Muscle layer of colon (tissue), 2 donors: ENCODE measurements at regions not wholly inside any gene's neighbourhood (a gene's known extent, or its start where the extent isn't known, plus 50 kb on each side); places are given as distances from the start of the nearest gene placed in this dataset.

ENCODE experiments used
- H3K27ac ChIP-seq: one replicate; pipeline ENCODE4 v1.7.0; 2013; ENCODE audit warnings: low read depth, mild to moderate bottlenecking, low read length, moderate library complexity
- H3K27me3 ChIP-seq, 2 donors: one replicate each; pipeline ENCODE4 v1.7.0; 2013; ENCODE audit warnings: low read length in 2 of 2, mild to moderate bottlenecking in 2 of 2; ENCODE audit not compliant: insufficient read depth in 2 of 2, control insufficient read depth in 1 of 2
- H3K36me3 ChIP-seq: one replicate; pipeline ENCODE4 v1.7.0; 2013; ENCODE audit warnings: mild to moderate bottlenecking, low read length; ENCODE audit not compliant: insufficient read depth
- H3K4me1 ChIP-seq: one replicate; pipeline ENCODE4 v1.7.0; 2013; ENCODE audit warnings: mild to moderate bottlenecking, low read length; ENCODE audit not compliant: insufficient read depth
- H3K4me3 ChIP-seq, 2 donors: one replicate each; pipeline ENCODE4 v1.7.0; 2013; ENCODE audit warnings: low read length in 2 of 2, low read depth in 1 of 2, mild to moderate bottlenecking in 1 of 2, moderate library complexity in 1 of 2
- H3K9ac ChIP-seq: one replicate; pipeline ENCODE4 v1.7.0; 2013; ENCODE audit warnings: low read length
- H3K9me3 ChIP-seq: one replicate; pipeline ENCODE4 v1.7.0; 2013; ENCODE audit warnings: mild to moderate bottlenecking, low read length
- donor health status: abdominal sarcoma.
- donor health status: Adenocarcinoma of cecum.

DNA sequence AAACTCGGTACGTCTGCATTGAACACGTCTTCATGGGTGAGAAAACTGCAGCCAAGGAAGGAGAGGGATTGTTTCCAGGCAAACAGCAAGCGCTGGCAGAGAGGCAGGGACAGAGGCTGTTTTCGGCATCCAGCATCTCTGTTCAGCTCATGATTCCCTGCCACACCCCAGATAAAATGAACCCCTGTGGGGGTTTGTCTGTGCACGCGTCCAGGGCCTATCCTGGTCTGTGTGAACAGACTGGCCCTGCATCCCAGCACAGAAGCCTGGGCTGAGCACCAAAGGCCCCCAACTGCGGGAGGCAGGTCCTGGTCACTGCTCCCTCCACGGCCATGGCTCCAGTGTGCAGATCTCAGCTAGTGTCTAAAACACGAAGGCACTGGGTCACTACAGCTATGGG lies 83.3 kb upstream of the FAM20C start:
- Histone ChIP-seq H3K4me3 (no peak overlapping the region), H3K27ac (no peak overlapping the region), H3K27me3 (no peaks in the 10 kb centered on the region)

DNA sequence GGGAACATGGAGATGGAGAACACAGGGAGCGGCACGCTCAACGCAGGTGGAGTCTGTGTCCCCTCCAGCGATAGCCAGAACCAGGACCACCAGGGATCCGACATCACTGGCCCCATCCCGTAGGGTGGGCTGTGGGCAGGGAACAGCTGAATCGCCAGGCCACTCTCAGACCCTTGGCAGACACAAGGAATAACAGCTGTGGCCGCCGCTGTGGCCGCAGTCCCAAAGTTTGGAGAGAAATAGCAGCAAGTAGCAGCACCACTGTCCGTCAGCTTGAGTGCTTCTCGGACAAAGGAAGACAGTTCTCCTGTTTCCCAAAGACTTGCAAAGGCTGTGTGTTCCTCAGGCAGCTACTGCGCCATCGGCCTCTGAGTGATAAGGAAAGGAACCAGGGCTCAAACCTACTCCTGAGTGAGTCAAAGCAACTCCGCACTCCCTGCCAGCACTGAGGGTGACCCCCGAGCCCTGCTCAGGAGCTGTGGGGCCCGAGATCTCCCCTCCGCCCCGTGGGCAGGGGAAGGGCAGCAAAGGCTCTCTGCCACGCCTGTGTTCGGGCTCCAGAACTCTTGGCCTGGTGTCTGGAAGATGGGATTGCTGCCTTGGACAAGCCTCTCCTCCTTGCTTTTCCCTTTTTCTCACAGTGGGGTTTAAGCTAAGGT lies 82.3 kb upstream of the FAM20C start:
- Histone ChIP-seq H3K36me3 (no peaks in the 10 kb centered on the region), H3K27me3 (no peaks in the 10 kb centered on the region), H3K4me1 (no peaks in the 10 kb centered on the region), H3K9ac (no peak overlapping the region), H3K27ac (no peak overlapping the region), H3K4me3 (no peak overlapping the region), H3K9me3 (no peaks in the 10 kb centered on the region)

More for the DNA sequence above, 83.3 kb upstream of the FAM20C start:
- H3K9me3 ChIP-seq: no peaks in the 10 kb centered on the region
- H3K9ac ChIP-seq: no peak overlapping the region
- H3K36me3 ChIP-seq: no peaks in the 10 kb centered on the region
- no peaks in the 10 kb centered on the region for H3K4me1 ChIP-seq

DNA sequence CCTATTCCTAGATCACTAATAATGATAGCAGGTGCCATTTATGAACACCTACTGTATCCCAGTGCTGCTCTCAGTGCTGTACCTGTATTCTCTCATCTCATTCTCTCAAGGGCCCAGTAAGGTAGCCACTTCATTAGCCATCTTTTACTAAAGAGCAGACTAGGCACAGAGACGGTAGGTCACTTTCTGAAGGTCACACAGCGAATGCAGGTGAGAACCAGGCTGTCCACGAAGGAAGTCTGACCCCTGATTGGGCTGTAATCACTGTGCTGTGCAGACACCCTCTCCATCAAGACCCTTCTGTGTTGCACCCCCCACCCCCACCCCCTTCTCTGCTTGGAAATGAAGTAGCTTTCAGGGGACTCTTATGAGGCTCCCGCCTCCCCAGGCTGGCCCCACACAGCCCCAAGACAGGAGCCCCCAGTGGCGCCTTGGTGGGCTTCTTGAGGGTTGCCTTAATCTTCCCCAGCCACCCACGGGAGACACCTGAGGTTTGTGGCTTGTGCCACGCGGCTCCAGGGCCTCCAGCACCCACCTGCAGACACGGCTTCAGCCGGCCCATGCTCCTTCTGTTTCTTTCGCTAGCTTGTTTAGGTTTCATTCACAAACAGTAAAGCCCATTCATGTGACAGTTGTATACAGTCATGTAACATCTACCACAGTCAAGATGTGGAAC lies 81.7 kb upstream of the FAM20C start:
- no peaks in the 10 kb centered on the region for H3K36me3 ChIP-seq
- no peak overlapping the region for H3K4me3 ChIP-seq
- no peaks in the 10 kb centered on the region for H3K9me3 ChIP-seq
- H3K27me3 ChIP-seq: no peaks in the 10 kb centered on the region
- H3K9ac ChIP-seq: no peak overlapping the region
- no peak overlapping the region for H3K27ac ChIP-seq
- peaks cover 2% of the 10 kb centered on the region for H3K4me1 ChIP-seq

GRCh38 chr7:111591-111990 lies 80.8 kb upstream of the FAM20C start:
- H3K4me3 ChIP-seq: no peak overlapping the region
- no peaks in the 10 kb centered on the region for H3K9me3 ChIP-seq
- peaks cover 11% of the 10 kb centered on the region for H3K4me1 ChIP-seq
- H3K9ac ChIP-seq: no peak overlapping the region
- no peaks in the 10 kb centered on the region for H3K36me3 ChIP-seq
- no peak overlapping the region for H3K27ac ChIP-seq
- H3K27me3 ChIP-seq: no peaks in the 10 kb centered on the region

GRCh38 chr7:112881-113280 lies 79.5 kb upstream of the FAM20C start:
- no peak overlapping the region for H3K4me3 ChIP-seq
- H3K9me3 ChIP-seq: no peaks in the 10 kb centered on the region
- H3K27ac ChIP-seq: no peak overlapping the region
- H3K27me3 ChIP-seq: no peaks in the 10 kb centered on the region
- H3K4me1 ChIP-seq: peaks cover 12% of the 10 kb centered on the region
- H3K9ac ChIP-seq: no peak overlapping the region
- no peaks in the 10 kb centered on the region for H3K36me3 ChIP-seq

DNA sequence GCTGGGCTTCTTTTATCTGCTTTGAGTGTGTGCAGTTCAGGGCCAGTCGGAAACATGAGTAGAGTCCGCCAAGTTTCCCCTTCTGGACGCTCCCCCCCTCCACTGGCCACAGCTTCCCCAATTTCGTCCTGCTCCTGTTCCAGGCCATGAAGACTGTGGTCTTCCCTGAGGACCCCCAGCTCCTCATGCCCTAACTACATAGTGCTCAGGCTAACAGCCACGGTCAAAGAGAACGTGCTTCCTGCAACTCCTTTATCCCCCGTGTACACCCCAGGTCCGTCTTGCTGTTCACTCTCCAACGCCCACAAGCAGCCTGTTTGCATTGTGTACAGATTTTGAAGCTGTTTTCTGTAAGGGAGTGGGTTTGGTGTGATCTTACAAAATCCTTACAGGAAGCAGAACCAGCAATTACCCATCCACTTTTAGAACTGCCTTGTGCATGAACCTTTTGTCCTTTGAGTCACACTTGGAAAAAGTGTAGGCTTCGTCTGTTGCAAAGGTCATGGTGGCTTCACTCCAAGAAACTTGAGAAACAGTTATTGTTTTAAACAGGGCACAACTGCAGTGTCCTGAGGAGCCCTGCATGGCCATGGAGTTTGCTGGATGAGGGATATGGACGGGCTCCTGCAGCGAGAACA lies 77.0 kb upstream of the FAM20C start:
- Histone ChIP-seq H3K4me1 (peaks cover 17% of the 10 kb centered on the region), H3K9ac (no peak overlapping the region), H3K36me3 (no peaks in the 10 kb centered on the region), H3K9me3 (no peaks in the 10 kb centered on the region), H3K4me3 (no peak overlapping the region), H3K27me3 (no peaks in the 10 kb centered on the region), H3K27ac (no peak overlapping the region)

- H3K4me1 ChIP-seq: peaks cover 17% of the 10 kb centered on the region
- H3K36me3 ChIP-seq: no peaks in the 10 kb centered on the region
- no peak overlapping the region for H3K9ac ChIP-seq
- no peak overlapping the region for H3K27ac ChIP-seq
- H3K4me3 ChIP-seq: no peak overlapping the region
- no peaks in the 10 kb centered on the region for H3K9me3 ChIP-seq
- no peaks in the 10 kb centered on the region for H3K27me3 ChIP-seq
These were observed 76.0 kb upstream of the FAM20C start for GRCh38 chr7:116188-116981.

GRCh38 chr7:117836-118614 lies 74.3 kb upstream of the FAM20C start:
- Histone ChIP-seq H3K27me3 (no peaks in the 10 kb centered on the region), H3K4me1 (peaks cover 17% of the 10 kb centered on the region), H3K9ac (no peak overlapping the region), H3K4me3 (no peak overlapping the region), H3K9me3 (no peaks in the 10 kb centered on the region), H3K36me3 (no peaks in the 10 kb centered on the region), H3K27ac (no peak overlapping the region)

DNA sequence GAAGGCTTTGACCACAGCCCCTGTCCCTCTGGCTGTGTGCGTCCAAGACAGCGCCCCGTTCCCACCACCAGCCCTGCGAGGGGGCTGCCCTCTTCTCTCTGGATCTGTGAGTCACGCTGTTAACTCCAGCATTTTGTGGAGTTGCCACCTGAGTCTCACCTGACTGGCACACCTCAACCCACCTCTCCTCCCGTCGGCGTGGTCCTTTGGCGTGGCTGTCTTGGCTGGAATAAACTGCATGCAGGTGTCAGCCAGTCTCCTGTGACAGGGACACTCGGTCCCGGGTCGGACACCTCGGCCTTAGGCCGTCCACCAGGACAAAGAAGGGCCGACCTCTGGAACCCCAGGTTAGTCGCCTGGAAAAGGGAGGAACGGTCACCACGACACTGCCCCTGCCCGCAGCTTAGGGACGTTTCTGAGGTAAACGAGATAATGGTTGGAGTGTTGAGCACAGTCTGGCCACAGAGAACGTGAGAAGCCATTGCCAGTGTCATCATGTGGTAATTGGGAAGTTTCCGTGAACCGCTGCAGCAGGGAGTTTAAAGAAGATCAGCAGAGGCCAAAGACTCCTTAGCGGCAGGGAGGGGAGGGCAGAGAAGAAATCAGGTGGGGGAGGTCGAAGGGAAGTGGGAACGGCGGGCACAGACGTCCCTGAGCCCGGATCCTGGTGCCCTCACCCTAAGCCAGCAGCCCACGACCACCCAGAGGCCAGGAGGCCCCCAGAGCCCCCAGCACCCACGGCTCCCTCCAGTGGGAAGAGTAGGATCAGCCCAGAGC lies 73.6 kb upstream of the FAM20C start:
- H3K9me3 ChIP-seq: no peaks in the 10 kb centered on the region
- no peak overlapping the region for H3K9ac ChIP-seq
- H3K4me3 ChIP-seq: no peak overlapping the region
- H3K4me1 ChIP-seq: peaks cover 17% of the 10 kb centered on the region
- peak overlapping the region; percentile 34 for H3K27ac ChIP-seq
- no peaks in the 10 kb centered on the region for H3K27me3 ChIP-seq
- H3K36me3 ChIP-seq: no peaks in the 10 kb centered on the region

DNA sequence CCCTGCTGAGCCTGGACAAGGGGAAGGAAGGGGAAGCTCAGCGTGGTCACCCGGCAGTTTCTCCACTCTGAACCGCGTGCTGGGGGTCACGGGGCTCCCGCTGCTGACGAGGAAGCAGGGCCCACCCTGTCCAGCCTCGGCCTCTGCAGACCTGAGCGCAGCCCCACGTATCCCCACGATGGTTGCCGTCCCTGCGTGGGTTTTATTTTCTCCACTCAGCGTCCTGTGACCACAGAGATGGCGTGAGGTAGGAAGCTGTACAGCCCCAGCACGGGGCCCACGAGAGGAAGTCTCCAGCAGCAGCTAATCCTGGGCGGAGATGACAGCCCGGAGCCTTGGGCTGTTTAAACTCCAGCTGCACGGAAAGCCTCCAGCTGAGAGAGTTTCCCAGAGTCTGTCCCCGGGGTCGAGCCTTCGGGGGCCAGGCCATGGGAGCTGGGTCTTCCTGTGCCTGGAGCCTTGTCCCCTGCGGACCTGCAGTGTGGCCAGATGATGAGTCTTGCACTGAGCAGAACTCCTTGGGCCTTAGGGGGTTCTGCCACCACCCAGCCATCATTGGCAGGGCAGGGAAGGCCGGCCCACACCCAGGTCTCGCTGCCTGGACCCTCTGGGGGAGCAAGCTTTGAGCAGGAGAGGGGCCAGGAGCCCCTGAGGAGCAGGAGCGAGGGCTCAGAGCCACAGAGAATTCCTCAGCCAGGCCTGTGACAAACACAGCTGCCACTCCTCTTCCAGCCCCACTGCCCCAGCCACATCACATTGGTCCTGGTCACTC lies 72.8 kb upstream of the FAM20C start:
- no peaks in the 10 kb centered on the region for H3K36me3 ChIP-seq
- H3K9me3 ChIP-seq: no peaks in the 10 kb centered on the region
- peaks cover 17% of the 10 kb centered on the region for H3K4me1 ChIP-seq
- no peaks in the 10 kb centered on the region for H3K27me3 ChIP-seq
- H3K9ac ChIP-seq: no peak overlapping the region
- H3K27ac ChIP-seq: peak overlapping the region; percentile 34
- H3K4me3 ChIP-seq: no peak overlapping the region
